ENCODE measurements at regions not wholly inside any gene's neighbourhood (a gene's known extent, or its start where the extent isn't known, plus 50 kb on each side); places are given as distances from the start of the nearest gene placed in this dataset.
"Not testable (repeated sequence)": the region's sequence is repeated elsewhere in the genome, so short reads cannot be mapped to it uniquely, and the experiment has no call there.

GRCh38 chr2:88396209-88396608 is 56.3 kb downstream of the FOXI3 start:
- no peaks in the 10 kb centered on the region for H3K36me3 ChIP-seq (replicated peaks; ENCODE audit: control insufficient read depth, insufficient read depth, low read length)
- no peaks in the 10 kb centered on the region for H3K27me3 ChIP-seq (ENCODE audit: control insufficient read depth, insufficient read depth, low read length)
- no peak for DNase-seq
- H3K4me3 ChIP-seq (ENCODE audit: insufficient read depth, low read depth, low read length): no peak overlapping the region

- Histone ChIP-seq H3K4me3 (ENCODE audit: insufficient read depth, low read depth, low read length) (no peak overlapping the region), H3K36me3 (replicated peaks; ENCODE audit: control insufficient read depth, insufficient read depth, low read length) (no peaks in the 10 kb centered on the region), H3K27me3 (ENCODE audit: control insufficient read depth, insufficient read depth, low read length) (no peaks in the 10 kb centered on the region)
- no peak for DNase-seq
These were observed 74.9 kb downstream of the FOXI3 start for GRCh38 chr2:88377641-88377991.

- Histone ChIP-seq H3K4me3 (ENCODE audit: insufficient read depth, low read depth, low read length) (no peak overlapping the region), H3K27me3 (ENCODE audit: control insufficient read depth, insufficient read depth, low read length) (no peaks in the 10 kb centered on the region), H3K36me3 (replicated peaks; ENCODE audit: control insufficient read depth, insufficient read depth, low read length) (no peaks in the 10 kb centered on the region)
- DNase-seq: no peak
These were observed 80.5 kb downstream of the FOXI3 start for GRCh38 chr2:88372042-88372441.

- H3K36me3 ChIP-seq (replicated peaks; ENCODE audit: control insufficient read depth, insufficient read depth, low read length); DNase-seq; H3K27me3 ChIP-seq (ENCODE audit: control insufficient read depth, insufficient read depth, low read length); H3K4me3 ChIP-seq (ENCODE audit: insufficient read depth, low read depth, low read length): not testable (repeated sequence)
These were observed 87.1 kb downstream of the FOXI3 start for GRCh38 chr2:88365408-88365807.

- peak; percentile 50 for DNase-seq
- H3K27me3 ChIP-seq (ENCODE audit: control insufficient read depth, insufficient read depth, low read length): peaks cover under 1% of the 10 kb centered on the region; the same call in 1 of the 2 replicates
- H3K4me3 ChIP-seq (ENCODE audit: insufficient read depth, low read depth, low read length): no peak overlapping the region
- no peaks in the 10 kb centered on the region for H3K36me3 ChIP-seq (replicated peaks; ENCODE audit: control insufficient read depth, insufficient read depth, low read length)
These were observed 97.0 kb downstream of the FOXI3 start for GRCh38 chr2:88355486-88355885.

- Histone ChIP-seq H3K27me3 (ENCODE audit: control insufficient read depth, insufficient read depth, low read length) (peaks cover 7% of the 10 kb centered on the region), H3K4me3 (ENCODE audit: insufficient read depth, low read depth, low read length) (peak overlapping the region; percentile 46; the same call in 1 of the 2 replicates), H3K36me3 (replicated peaks; ENCODE audit: control insufficient read depth, insufficient read depth, low read length) (no peaks in the 10 kb centered on the region)
- DNase-seq: peak; percentile 77
These were observed 101.3 kb downstream of the FOXI3 start for GRCh38 chr2:88351249-88351601.

GRCh38 chr2:88350331-88351248 is 101.9 kb downstream of the FOXI3 start:
- H3K27me3 ChIP-seq (ENCODE audit: control insufficient read depth, insufficient read depth, low read length): peaks cover 7% of the 10 kb centered on the region
- no peaks in the 10 kb centered on the region for H3K36me3 ChIP-seq (replicated peaks; ENCODE audit: control insufficient read depth, insufficient read depth, low read length)
- DNase-seq: peak; percentile 89
- H3K4me3 ChIP-seq (ENCODE audit: insufficient read depth, low read depth, low read length): peak overlapping the region; percentile 46

GRCh38 chr2:88345842-88346241 is 106.7 kb downstream of the FOXI3 start:
- DNase-seq: no peak
- H3K36me3 ChIP-seq (replicated peaks; ENCODE audit: control insufficient read depth, insufficient read depth, low read length): no peaks in the 10 kb centered on the region
- peaks cover 7% of the 10 kb centered on the region for H3K27me3 ChIP-seq (ENCODE audit: control insufficient read depth, insufficient read depth, low read length)
- no peak overlapping the region for H3K4me3 ChIP-seq (ENCODE audit: insufficient read depth, low read depth, low read length)

- no peaks in the 10 kb centered on the region for H3K27me3 ChIP-seq (ENCODE audit: control insufficient read depth, insufficient read depth, low read length)
- no peak overlapping the region for H3K4me3 ChIP-seq (ENCODE audit: insufficient read depth, low read depth, low read length)
- DNase-seq: no peak
- no peaks in the 10 kb centered on the region for H3K36me3 ChIP-seq (replicated peaks; ENCODE audit: control insufficient read depth, insufficient read depth, low read length)
These were observed 109.7 kb downstream of the FOXI3 start for GRCh38 chr2:88342749-88343148.

- Histone ChIP-seq H3K36me3 (replicated peaks; ENCODE audit: control insufficient read depth, insufficient read depth, low read length) (no peaks in the 10 kb centered on the region), H3K27me3 (ENCODE audit: control insufficient read depth, insufficient read depth, low read length) (no peaks in the 10 kb centered on the region), H3K4me3 (ENCODE audit: insufficient read depth, low read depth, low read length) (no peak overlapping the region)
- DNase-seq: no peak
These were observed 118.1 kb downstream of the FOXI3 start for GRCh38 chr2:88334418-88334817.

- no peak overlapping the region for H3K4me3 ChIP-seq (ENCODE audit: insufficient read depth, low read depth, low read length)
- no peak for DNase-seq
- no peaks in the 10 kb centered on the region for H3K27me3 ChIP-seq (ENCODE audit: control insufficient read depth, insufficient read depth, low read length)
- H3K36me3 ChIP-seq (replicated peaks; ENCODE audit: control insufficient read depth, insufficient read depth, low read length): no peaks in the 10 kb centered on the region
These were observed 121.3 kb downstream of the FOXI3 start for GRCh38 chr2:88331239-88331638.

GRCh38 chr2:88329815-88330603 is 122.5 kb downstream of the FOXI3 start:
- H3K27me3 ChIP-seq (ENCODE audit: control insufficient read depth, insufficient read depth, low read length): no peaks in the 10 kb centered on the region
- DNase-seq: peak; percentile 56
- H3K4me3 ChIP-seq (ENCODE audit: insufficient read depth, low read depth, low read length): no peak overlapping the region
- H3K36me3 ChIP-seq (replicated peaks; ENCODE audit: control insufficient read depth, insufficient read depth, low read length): no peaks in the 10 kb centered on the region

- no peak overlapping the region for H3K4me3 ChIP-seq (ENCODE audit: insufficient read depth, low read depth, low read length)
- no peaks in the 10 kb centered on the region for H3K27me3 ChIP-seq (ENCODE audit: control insufficient read depth, insufficient read depth, low read length)
- H3K36me3 ChIP-seq (replicated peaks; ENCODE audit: control insufficient read depth, insufficient read depth, low read length): no peaks in the 10 kb centered on the region
- DNase-seq: no peak
These were observed 130.8 kb downstream of the FOXI3 start for GRCh38 chr2:88321449-88322248.

GRCh38 chr2:88320076-88320773 is 132.3 kb downstream of the FOXI3 start:
- Histone ChIP-seq H3K36me3 (replicated peaks; ENCODE audit: control insufficient read depth, insufficient read depth, low read length) (no peaks in the 10 kb centered on the region), H3K4me3 (ENCODE audit: insufficient read depth, low read depth, low read length) (no peak overlapping the region), H3K27me3 (ENCODE audit: control insufficient read depth, insufficient read depth, low read length) (no peaks in the 10 kb centered on the region)
- DNase-seq: no peak

Data from H7 (cell line).